ENCODE measurements at regions not wholly inside any gene's neighbourhood (a gene's known extent, or its start where the extent isn't known, plus 50 kb on each side); places are given as distances from the start of the nearest gene placed in this dataset.
"Not testable (repeated sequence)": the region's sequence is repeated elsewhere in the genome, so short reads cannot be mapped to it uniquely, and the experiment has no call there.

DNA sequence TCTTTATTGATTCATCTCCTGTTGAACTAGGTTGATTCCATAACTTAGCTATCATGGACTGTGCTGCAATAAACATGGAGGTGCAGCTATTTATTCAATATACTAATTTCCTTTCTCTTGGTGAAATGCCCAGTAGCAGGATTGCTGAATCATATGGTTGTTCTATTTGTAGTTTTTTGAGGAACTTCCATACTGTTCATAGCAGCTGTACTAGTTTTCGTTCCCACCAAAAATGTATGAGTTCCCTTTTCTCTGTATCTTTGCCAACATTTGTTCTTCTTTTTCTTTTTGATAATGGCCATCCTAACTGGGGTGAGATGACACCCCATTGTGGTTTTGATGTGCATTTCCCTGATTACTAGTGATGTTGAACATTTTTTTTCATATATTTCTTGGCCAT, 87.2 kb upstream of the NAV2 start:
- Histone ChIP-seq H3K9me3 (no peaks in the 10 kb centered on the region), H3K27me3 (no peaks in the 10 kb centered on the region), H3K36me3 (no peaks in the 10 kb centered on the region), H3K27ac (no peak overlapping the region), H3K4me1 (no peaks in the 10 kb centered on the region), H3K4me3 (no peak overlapping the region)
- DNase-seq, result no peak
- intact Hi-C loops (cut with DNase I), result no loop called here
- TF ChIP-seq, protein P1, sequence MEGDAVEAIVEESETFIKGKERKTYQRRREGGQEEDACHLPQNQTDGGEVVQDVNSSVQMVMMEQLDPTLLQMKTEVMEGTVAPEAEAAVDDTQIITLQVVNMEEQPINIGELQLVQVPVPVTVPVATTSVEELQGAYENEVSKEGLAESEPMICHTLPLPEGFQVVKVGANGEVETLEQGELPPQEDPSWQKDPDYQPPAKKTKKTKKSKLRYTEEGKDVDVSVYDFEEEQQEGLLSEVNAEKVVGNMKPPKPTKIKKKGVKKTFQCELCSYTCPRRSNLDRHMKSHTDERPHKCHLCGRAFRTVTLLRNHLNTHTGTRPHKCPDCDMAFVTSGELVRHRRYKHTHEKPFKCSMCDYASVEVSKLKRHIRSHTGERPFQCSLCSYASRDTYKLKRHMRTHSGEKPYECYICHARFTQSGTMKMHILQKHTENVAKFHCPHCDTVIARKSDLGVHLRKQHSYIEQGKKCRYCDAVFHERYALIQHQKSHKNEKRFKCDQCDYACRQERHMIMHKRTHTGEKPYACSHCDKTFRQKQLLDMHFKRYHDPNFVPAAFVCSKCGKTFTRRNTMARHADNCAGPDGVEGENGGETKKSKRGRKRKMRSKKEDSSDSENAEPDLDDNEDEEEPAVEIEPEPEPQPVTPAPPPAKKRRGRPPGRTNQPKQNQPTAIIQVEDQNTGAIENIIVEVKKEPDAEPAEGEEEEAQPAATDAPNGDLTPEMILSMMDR (IDR thresholded peaks at IDR 0.05), result no peak
- ATAC-seq, result peak; percentile 71

DNA sequence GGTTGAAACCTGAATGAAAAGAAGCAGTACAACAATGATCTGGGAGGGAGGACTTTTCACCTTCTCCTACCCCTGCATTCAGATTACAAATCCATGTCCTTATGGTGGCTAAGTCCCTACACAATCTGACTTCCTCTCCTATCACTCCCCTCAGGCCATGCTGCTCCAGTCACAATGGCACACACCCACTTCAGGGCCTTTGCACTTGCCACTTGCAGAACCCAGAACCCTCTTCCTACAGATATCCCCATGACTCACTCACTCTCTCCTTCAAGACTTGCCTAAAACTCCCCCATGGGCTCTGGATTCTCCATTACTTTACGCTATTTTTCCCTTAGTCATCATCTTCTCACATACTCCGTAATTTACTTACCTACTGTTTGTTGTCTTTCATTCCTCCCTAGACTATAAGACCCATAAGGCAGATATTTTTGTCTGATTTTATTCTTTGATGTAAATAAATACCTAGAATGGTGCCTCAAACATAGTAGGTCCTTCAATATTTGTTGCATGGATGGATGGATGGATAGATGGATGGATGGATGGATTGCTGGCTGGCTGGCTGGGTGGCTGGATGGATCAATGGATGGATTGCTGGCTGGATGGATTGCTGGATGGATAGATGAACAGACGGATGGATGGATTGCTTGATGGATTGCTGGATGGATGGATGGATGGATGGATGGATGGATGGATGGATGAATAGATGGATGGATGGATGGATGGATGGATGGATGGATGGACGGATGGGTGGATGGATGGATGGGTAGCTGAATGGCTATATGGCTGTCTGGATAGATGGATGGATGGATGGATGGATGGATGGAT, 94.7 kb upstream of the NAV2 start:
- intact Hi-C loops (cut with DNase I), result no loop called here
- H3K27ac ChIP-seq, result no peak overlapping the region

DNA sequence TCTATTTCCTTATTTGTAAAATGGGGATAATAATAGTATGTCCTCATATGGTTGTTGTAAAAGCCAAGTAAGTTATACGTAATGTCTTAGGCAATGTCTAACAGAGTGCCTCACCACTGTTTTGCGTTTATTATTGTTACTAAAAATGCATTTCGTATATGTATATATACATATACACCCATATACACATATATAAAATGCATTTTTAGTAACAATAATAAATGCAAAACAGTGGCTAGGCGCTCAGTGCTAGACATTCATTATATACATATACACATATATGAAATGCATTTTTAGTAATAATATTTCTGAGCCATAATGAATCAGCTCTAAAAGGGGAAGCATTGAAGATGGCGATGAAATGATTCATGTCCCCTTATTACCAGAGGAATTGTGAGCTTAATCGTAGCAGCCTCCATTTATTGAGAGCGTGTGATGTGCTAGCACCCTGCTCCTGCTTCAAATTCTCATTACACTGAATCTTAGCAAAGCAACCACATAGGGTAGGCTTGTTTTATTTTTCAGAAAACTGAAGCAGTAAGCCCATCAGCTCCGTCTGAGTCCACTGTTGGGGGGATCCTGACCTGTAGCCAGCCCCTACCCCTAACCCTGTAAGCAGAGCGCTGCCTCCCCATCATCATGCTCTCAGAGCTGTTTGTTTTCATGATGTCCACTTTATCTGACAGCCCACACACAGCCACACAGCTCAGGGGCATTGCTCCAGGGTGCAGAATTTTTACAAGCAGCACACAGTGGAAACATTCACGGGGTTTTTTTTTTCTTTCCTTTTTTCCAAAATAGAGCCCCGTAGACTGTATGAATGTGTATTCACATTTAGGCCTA, 97.1 kb upstream of the NAV2 start:
- Histone ChIP-seq H3K9me3 (no peaks in the 10 kb centered on the region), H3K4me3 (no peak overlapping the region), H3K27me3 (no peaks in the 10 kb centered on the region), H3K4me1 (no peaks in the 10 kb centered on the region), H3K27ac (no peak overlapping the region), H3K36me3 (no peaks in the 10 kb centered on the region)
- ATAC-seq, result no peak
- TF ChIP-seq, protein P1 (IDR thresholded peaks at IDR 0.05), result no peak
- DNase-seq, result no peak
- intact Hi-C loops (cut with DNase I), result no loop called here

More for the DNA sequence above, 94.7 kb upstream of the NAV2 start:
- Histone ChIP-seq H3K36me3 (no peaks in the 10 kb centered on the region), H3K4me3 (no peak overlapping the region), H3K27me3 (no peaks in the 10 kb centered on the region), H3K4me1 (no peaks in the 10 kb centered on the region), H3K9me3 (no peaks in the 10 kb centered on the region)
- no peak for ATAC-seq
- TF ChIP-seq, protein P1 (IDR thresholded peaks at IDR 0.05), result no peak
- DNase-seq, result no peak

DNA sequence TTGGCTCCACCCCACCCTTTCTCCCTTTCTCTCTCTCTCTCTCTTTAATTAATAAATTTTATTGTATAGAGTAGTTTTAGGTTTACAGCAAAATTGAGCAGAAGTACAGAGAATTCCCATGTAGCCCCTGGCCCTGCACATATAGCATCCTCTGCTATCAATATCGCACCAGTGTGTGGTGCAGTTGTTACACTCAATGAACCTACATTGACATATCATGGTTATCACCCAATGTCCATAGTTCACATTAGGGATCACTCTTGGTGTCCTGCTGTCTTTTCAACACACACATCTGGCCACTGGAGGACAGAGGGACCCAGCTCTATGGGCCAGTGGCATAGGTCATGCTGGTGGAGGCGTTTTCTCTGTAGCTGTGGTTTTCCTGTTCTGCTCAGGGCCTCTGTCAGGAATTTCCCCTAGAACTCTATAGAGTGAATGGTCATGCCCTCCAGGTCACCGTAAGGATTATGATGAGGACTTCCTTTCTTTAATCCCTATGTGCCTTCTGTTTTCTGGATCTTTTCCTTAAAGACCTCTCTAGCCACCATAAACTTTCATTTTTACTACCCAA, 98.2 kb upstream of the NAV2 start:
- no peak overlapping the region for H3K4me3 ChIP-seq
- no peaks in the 10 kb centered on the region for H3K9me3 ChIP-seq
- no peaks in the 10 kb centered on the region for H3K36me3 ChIP-seq
- no peaks in the 10 kb centered on the region for H3K27me3 ChIP-seq
- DNase-seq, result no peak
- ATAC-seq, result peak; percentile 14
- intact Hi-C loops (cut with DNase I), result no loop called here
- TF ChIP-seq, protein P1 (IDR thresholded peaks at IDR 0.05), result no peak
- H3K4me1 ChIP-seq, result no peaks in the 10 kb centered on the region
- no peak overlapping the region for H3K27ac ChIP-seq

DNA sequence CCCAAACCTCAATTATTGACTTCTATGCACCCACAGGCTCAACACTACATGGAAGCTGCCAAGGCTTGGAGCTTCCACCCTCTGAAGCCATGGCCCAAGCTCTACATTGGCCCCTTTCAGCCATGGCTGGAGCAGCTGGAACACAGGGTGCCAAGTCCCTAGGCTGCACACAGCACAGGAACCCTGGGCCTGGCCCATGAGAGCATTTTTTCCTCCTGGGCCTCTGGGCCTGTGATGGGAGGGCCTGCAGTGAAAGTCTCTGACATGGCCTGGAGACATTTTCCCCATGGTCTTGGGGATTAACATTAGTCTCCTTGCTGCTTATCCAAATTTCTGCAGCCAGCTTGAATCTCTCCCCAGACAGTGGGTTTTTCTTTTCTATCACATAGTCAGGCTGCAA, 100.6 kb upstream of the NAV2 start:
- H3K9me3 ChIP-seq; intact Hi-C loops (cut with DNase I); H3K4me1 ChIP-seq; ATAC-seq; H3K27ac ChIP-seq; DNase-seq; H3K4me3 ChIP-seq; H3K27me3 ChIP-seq; H3K36me3 ChIP-seq: not testable (repeated sequence)

Data from upper lobe of right lung (tissue), 1 donor.